SK-N-MC (cell line): ENCODE measurements at regions not wholly inside any gene's neighbourhood (a gene's known extent, or its start where the extent isn't known, plus 50 kb on each side); places are given as distances from the start of the nearest gene placed in this dataset.

Experiments
- DNase-seq: peaks from one replicate; pipeline ENCODE4 v3.0.0-alpha.2; 2011; ENCODE audit warnings: low read depth, low spot score
- H3K27ac ChIP-seq: fragments of 200-600 bp; sonication (generic); 2 replicates; pipeline ENCODE4 v1.5.1; 2016; ENCODE audit warnings: mixed run types
- H3K36me3 ChIP-seq: fragments of 200-600 bp; sonication (generic); 2 replicates; pipeline ENCODE4 v1.6.1; 2017; ENCODE audit warnings: antibody characterized with exemption, low read length, mixed read lengths; ENCODE audit not compliant: insufficient read depth
- H3K4me3 ChIP-seq: fragments of 200-600 bp; sonication (generic); 2 replicates; pipeline ENCODE4 v1.5.1; 2016
- H3K9ac ChIP-seq: fragments of 200-600 bp; sonication (generic); 2 replicates; pipeline ENCODE4 v1.8.0; 2017; ENCODE audit warnings: mixed run types, mixed read lengths; ENCODE audit not compliant: insufficient read length
- H3K9me3 ChIP-seq: fragments of 200-600 bp; sonication (generic); 2 replicates; pipeline ENCODE4 v1.6.1; 2017; ENCODE audit warnings: low read depth, mild to moderate bottlenecking, antibody characterized with exemption, low read length, moderate library complexity, mixed read lengths
- EZH2 ChIP-seq: fragments of 200-600 bp; sonication (generic); IDR thresholded peaks from one replicate; pipeline ENCODE4 v1.6.1; 2017; ENCODE audit warnings: antibody characterized with exemption
- FOXP2 ChIP-seq: optimal IDR thresholded peaks from 2 replicates; pipeline ENCODE3; 2011; ENCODE audit warnings: mild to moderate bottlenecking, moderate library complexity; ENCODE audit not compliant: insufficient read depth; ENCODE audit errors: extremely low read length, control extremely low read depth
- POLR2AphosphoS5 ChIP-seq: IDR thresholded peaks from 2 replicates; pipeline ENCODE4 v1.6.1; 2012; ENCODE audit warnings: mild to moderate bottlenecking, low read depth, low read length, borderline replicate concordance

GRCh38 chr19:30316560-30317106, 55.6 kb upstream of the ZNF536 start:
- no peaks in the 10 kb centered on the region for H3K36me3 ChIP-seq
- no peak overlapping the region for H3K9ac ChIP-seq
- no peak overlapping the region for H3K27ac ChIP-seq
- no peaks in the 10 kb centered on the region for H3K9me3 ChIP-seq
- DNase-seq = no peak
- no peak for TF ChIP-seq EZH2
- TF ChIP-seq POLR2AphosphoS5 = no peak
- no peak for TF ChIP-seq FOXP2
- H3K4me3 ChIP-seq = no peak overlapping the region

- Histone ChIP-seq H3K9ac (no peak overlapping the region), H3K4me3 (no peak overlapping the region), H3K9me3 (no peaks in the 10 kb centered on the region)
Observed at GRCh38 chr19:30317403-30317802, 54.8 kb upstream of the ZNF536 start.

GRCh38 chr19:30318261-30318660, 53.9 kb upstream of the ZNF536 start:
- no peak for TF ChIP-seq FOXP2
- TF ChIP-seq EZH2 = no peak
- no peak for TF ChIP-seq POLR2AphosphoS5
- no peak for DNase-seq
- Histone ChIP-seq H3K4me3 (no peak overlapping the region), H3K27ac (no peak overlapping the region), H3K9me3 (no peaks in the 10 kb centered on the region), H3K36me3 (no peaks in the 10 kb centered on the region), H3K9ac (no peak overlapping the region)

More at GRCh38 chr19:30317403-30317802, 54.8 kb upstream of the ZNF536 start:
- DNase-seq = no peak
- TF ChIP-seq POLR2AphosphoS5 (no peak), FOXP2 (no peak)
- Histone ChIP-seq H3K36me3 (no peaks in the 10 kb centered on the region), H3K27ac (no peak overlapping the region)

GRCh38 chr19:30318936-30319335, 53.2 kb upstream of the ZNF536 start:
- DNase-seq = no peak
- no peak overlapping the region for H3K9ac ChIP-seq
- no peak for TF ChIP-seq EZH2
- no peak for TF ChIP-seq FOXP2
- no peak for TF ChIP-seq POLR2AphosphoS5
- no peak overlapping the region for H3K27ac ChIP-seq
- H3K4me3 ChIP-seq = no peak overlapping the region
- no peaks in the 10 kb centered on the region for H3K36me3 ChIP-seq
- H3K9me3 ChIP-seq = no peaks in the 10 kb centered on the region

GRCh38 chr19:30319411-30319810, 52.8 kb upstream of the ZNF536 start:
- no peak overlapping the region for H3K9ac ChIP-seq
- H3K4me3 ChIP-seq = no peak overlapping the region
- no peaks in the 10 kb centered on the region for H3K36me3 ChIP-seq
- no peak overlapping the region for H3K27ac ChIP-seq
- TF ChIP-seq EZH2 (no peak), POLR2AphosphoS5 (no peak), FOXP2 (no peak)
- no peaks in the 10 kb centered on the region for H3K9me3 ChIP-seq
- DNase-seq = no peak

GRCh38 chr19:30319876-30320275, 52.3 kb upstream of the ZNF536 start:
- Histone ChIP-seq H3K27ac (no peak overlapping the region), H3K9me3 (no peaks in the 10 kb centered on the region), H3K9ac (no peak overlapping the region), H3K36me3 (no peaks in the 10 kb centered on the region), H3K4me3 (no peak overlapping the region)
- TF ChIP-seq FOXP2 (no peak), EZH2 (no peak), POLR2AphosphoS5 (no peak)
- no peak for DNase-seq

- Histone ChIP-seq H3K36me3 (no peaks in the 10 kb centered on the region), H3K27ac (no peak overlapping the region), H3K9me3 (no peaks in the 10 kb centered on the region), H3K4me3 (no peak overlapping the region), H3K9ac (no peak overlapping the region)
- TF ChIP-seq FOXP2 (no peak), EZH2 (no peak)
- DNase-seq = no peak
Observed at GRCh38 chr19:30320466-30320865, 51.7 kb upstream of the ZNF536 start.

GRCh38 chr19:30320916-30321315, 51.3 kb upstream of the ZNF536 start:
- no peak overlapping the region for H3K9ac ChIP-seq
- H3K27ac ChIP-seq = no peak overlapping the region
- H3K36me3 ChIP-seq = no peaks in the 10 kb centered on the region
- TF ChIP-seq FOXP2 (no peak), EZH2 (no peak), POLR2AphosphoS5 (no peak)
- H3K4me3 ChIP-seq = no peak overlapping the region
- DNase-seq = no peak
- H3K9me3 ChIP-seq = no peaks in the 10 kb centered on the region
